KMS-11 (cell line): ENCODE measurements at regions not wholly inside any gene's neighbourhood (a gene's known extent, or its start where the extent isn't known, plus 50 kb on each side); places are given as distances from the start of the nearest gene placed in this dataset.
"Not testable (repeated sequence)": the region's sequence is repeated elsewhere in the genome, so short reads cannot be mapped to it uniquely, and the experiment has no call there.

Experiments used
- H2AFZ ChIP-seq: fragments of 200-600 bp; sonication (generic); 2 replicates; pipeline ENCODE4 v1.6.1; 2016; ENCODE audit warnings: antibody characterized with exemption, mixed run types, low read depth
- H3K27ac ChIP-seq: fragments of 200-600 bp; sonication (generic); 2 replicates; pipeline ENCODE4 v1.6.1; 2016; ENCODE audit warnings: mild to moderate bottlenecking, mixed run types
- H3K27me3 ChIP-seq: fragments of 200-600 bp; sonication (generic); 2 replicates; pipeline ENCODE4 v1.6.1; 2017; ENCODE audit warnings: mild to moderate bottlenecking, low read depth, mixed run types, moderate library complexity; ENCODE audit not compliant: insufficient read depth
- H3K36me3 ChIP-seq: fragments of 200-600 bp; sonication (generic); 2 replicates; pipeline ENCODE4 v1.6.1; 2017; ENCODE audit warnings: mild to moderate bottlenecking, mixed run types; ENCODE audit not compliant: insufficient read depth
- H3K4me1 ChIP-seq: fragments of 200-600 bp; sonication (generic); 2 replicates; pipeline ENCODE4 v1.6.1; 2016; ENCODE audit warnings: mild to moderate bottlenecking, low read depth, mixed run types; ENCODE audit not compliant: poor library complexity, severe bottlenecking
- H3K4me2 ChIP-seq: fragments of 200-600 bp; sonication (generic); 2 replicates; pipeline ENCODE4 v1.7.0; 2016; ENCODE audit warnings: mild to moderate bottlenecking, mixed run types
- H3K4me3 ChIP-seq: fragments of 200-600 bp; sonication (generic); IDR thresholded peaks from 2 replicates; pipeline ENCODE4 v1.6.1; 2017; ENCODE audit warnings: low read depth, low read length, mixed read lengths; ENCODE audit not compliant: insufficient read depth
- H3K79me2 ChIP-seq: fragments of 200-600 bp; sonication (generic); 2 replicates; pipeline ENCODE4 v1.6.1; 2016; ENCODE audit warnings: low read depth, mixed run types; ENCODE audit not compliant: insufficient read depth
- H3K9ac ChIP-seq: fragments of 200-600 bp; sonication (generic); 2 replicates; pipeline ENCODE4 v1.6.1; 2016; ENCODE audit warnings: mild to moderate bottlenecking, mixed run types
- H4K20me1 ChIP-seq: fragments of 200-600 bp; sonication (generic); 2 replicates; pipeline ENCODE4 v1.6.1; 2016; ENCODE audit warnings: mild to moderate bottlenecking, mixed run types; ENCODE audit not compliant: insufficient read depth
- TF ChIP-seq, protein P1 (sequence below): fragments of 200-600 bp; sonication (generic); conservative IDR thresholded peaks from 2 replicates; pipeline ENCODE4 v1.6.1; 2017; ENCODE audit warnings: low read depth, mild to moderate bottlenecking, antibody characterized with exemption, low read length, moderate library complexity, mixed read lengths

DNA sequence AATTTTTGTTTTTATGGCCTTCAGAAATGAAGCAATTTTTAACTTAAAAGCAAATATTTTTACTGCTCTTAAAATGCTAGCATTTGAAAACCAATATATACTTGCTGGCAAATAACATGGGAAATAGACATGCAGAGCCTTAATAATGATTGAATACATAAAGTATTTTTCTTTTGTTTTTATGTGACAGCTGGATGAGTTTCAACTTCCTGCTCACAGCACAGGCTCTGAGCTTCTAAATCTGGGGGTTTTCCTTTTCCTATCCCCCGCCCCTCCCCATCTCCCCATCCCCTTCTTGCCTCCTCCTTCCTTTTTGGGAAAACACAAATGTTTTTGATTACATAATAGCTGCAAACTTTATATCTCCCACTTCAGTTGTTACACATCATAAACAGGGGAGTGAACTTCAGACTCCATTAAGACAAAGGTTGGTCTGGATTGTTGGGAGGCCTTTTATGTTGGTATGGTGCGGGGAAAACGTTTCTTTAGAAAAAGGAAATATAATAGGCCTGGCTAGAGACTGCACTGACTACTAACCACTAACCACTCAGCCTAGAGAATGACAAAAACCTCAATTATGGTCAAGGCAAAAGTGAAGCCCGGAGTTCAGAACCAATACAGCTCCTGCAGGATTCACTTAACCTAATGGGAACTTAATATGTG, 116.1 kb upstream of the GORAB start:
- Histone ChIP-seq H2AFZ (no peak overlapping the region), H4K20me1 (no peaks in the 10 kb centered on the region), H3K36me3 (no peaks in the 10 kb centered on the region), H3K4me1 (peaks cover 7% of the 10 kb centered on the region), H3K27ac (no peak overlapping the region), H3K27me3 (no peaks in the 10 kb centered on the region), H3K79me2 (no peaks in the 10 kb centered on the region), H3K4me3 (no peak overlapping the region), H3K4me2 (no peak overlapping the region), H3K9ac (no peak overlapping the region)
- TF ChIP-seq, protein P1, sequence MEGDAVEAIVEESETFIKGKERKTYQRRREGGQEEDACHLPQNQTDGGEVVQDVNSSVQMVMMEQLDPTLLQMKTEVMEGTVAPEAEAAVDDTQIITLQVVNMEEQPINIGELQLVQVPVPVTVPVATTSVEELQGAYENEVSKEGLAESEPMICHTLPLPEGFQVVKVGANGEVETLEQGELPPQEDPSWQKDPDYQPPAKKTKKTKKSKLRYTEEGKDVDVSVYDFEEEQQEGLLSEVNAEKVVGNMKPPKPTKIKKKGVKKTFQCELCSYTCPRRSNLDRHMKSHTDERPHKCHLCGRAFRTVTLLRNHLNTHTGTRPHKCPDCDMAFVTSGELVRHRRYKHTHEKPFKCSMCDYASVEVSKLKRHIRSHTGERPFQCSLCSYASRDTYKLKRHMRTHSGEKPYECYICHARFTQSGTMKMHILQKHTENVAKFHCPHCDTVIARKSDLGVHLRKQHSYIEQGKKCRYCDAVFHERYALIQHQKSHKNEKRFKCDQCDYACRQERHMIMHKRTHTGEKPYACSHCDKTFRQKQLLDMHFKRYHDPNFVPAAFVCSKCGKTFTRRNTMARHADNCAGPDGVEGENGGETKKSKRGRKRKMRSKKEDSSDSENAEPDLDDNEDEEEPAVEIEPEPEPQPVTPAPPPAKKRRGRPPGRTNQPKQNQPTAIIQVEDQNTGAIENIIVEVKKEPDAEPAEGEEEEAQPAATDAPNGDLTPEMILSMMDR = no peak

GRCh38 chr1:170424346-170424745, 107.6 kb upstream of the GORAB start:
- TF ChIP-seq, protein P1 = no peak
- no peaks in the 10 kb centered on the region for H3K27me3 ChIP-seq
- no peaks in the 10 kb centered on the region for H3K79me2 ChIP-seq
- no peak overlapping the region for H3K9ac ChIP-seq
- H3K4me1 ChIP-seq = no peaks in the 10 kb centered on the region
- no peak overlapping the region for H3K4me2 ChIP-seq
- no peaks in the 10 kb centered on the region for H3K36me3 ChIP-seq
- no peak overlapping the region for H2AFZ ChIP-seq
- H3K27ac ChIP-seq = no peak overlapping the region
- H3K4me3 ChIP-seq = no peak overlapping the region
- H4K20me1 ChIP-seq = no peaks in the 10 kb centered on the region

DNA sequence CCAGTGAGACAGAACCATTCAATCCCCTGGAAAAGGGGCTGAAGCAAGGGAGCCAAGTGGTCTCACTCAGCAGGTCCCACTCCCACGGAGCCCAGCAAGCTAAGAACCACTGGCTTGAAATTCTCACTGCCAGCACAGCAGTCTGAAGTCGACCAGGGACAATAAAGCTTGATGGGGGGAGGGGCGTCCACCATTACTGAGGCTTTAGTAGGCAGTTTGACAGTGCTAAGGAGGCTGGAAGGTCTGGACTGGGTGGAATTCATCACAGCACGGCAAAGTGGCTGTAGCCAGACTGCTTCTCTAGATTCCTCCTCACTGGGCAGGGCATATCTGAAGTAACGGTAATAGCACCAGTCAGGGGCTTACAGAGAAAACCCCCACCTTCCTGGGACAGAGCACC, 105.4 kb upstream of the GORAB start:
- Histone ChIP-seq H3K9ac (no peak overlapping the region), H4K20me1 (no peaks in the 10 kb centered on the region), H3K27me3 (no peaks in the 10 kb centered on the region), H3K27ac (no peak overlapping the region), H3K4me1 (no peaks in the 10 kb centered on the region), H3K4me2 (no peak overlapping the region), H3K4me3 (no peak overlapping the region), H3K36me3 (no peaks in the 10 kb centered on the region), H3K79me2 (no peaks in the 10 kb centered on the region), H2AFZ (no peak overlapping the region)
- TF ChIP-seq, protein P1 = no peak

GRCh38 chr1:170427002-170427401, 105.0 kb upstream of the GORAB start:
- not testable (repeated sequence) for H3K4me2 ChIP-seq, H3K4me3 ChIP-seq, H3K27me3 ChIP-seq, H3K27ac ChIP-seq, H3K9ac ChIP-seq, H2AFZ ChIP-seq, H4K20me1 ChIP-seq, H3K4me1 ChIP-seq, H3K79me2 ChIP-seq, H3K36me3 ChIP-seq

DNA sequence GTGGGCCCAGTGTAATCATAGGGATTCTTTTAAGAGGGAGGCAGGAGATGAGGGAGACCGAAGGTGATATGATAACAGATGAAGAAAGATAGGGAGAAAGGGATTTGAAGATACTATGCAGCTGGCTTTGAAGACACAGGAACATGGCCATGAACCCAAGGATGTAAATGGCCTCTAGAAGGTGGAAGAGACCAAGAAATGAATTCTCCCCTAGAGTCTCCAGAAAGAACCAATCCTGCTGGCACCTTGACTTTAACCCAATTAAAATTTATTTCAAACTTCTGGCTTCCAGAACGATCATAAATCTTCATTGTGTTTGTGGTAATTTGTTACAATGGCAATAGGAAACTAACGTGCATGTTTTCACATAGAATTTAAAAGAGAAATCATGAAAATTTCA, 95.0 kb upstream of the GORAB start:
- TF ChIP-seq, protein P1 = no peak
- H2AFZ ChIP-seq = no peak overlapping the region

More for the DNA sequence above, 95.0 kb upstream of the GORAB start:
- no peak overlapping the region for H3K9ac ChIP-seq
- H3K27ac ChIP-seq = no peak overlapping the region
- H3K4me3 ChIP-seq = no peak overlapping the region
- H3K4me1 ChIP-seq = no peaks in the 10 kb centered on the region
- no peak overlapping the region for H3K4me2 ChIP-seq
- H3K79me2 ChIP-seq = no peaks in the 10 kb centered on the region
- no peaks in the 10 kb centered on the region for H4K20me1 ChIP-seq
- H3K27me3 ChIP-seq = no peaks in the 10 kb centered on the region
- no peaks in the 10 kb centered on the region for H3K36me3 ChIP-seq
